ENCODE measurements at regions not wholly inside any gene's neighbourhood (a gene's known extent, or its start where the extent isn't known, plus 50 kb on each side); places are given as distances from the start of the nearest gene placed in this dataset.

GRCh38 chr4:188552741-188553275 lies 413.6 kb downstream of the TRIML1 start:
- no peak for DNase-seq (ENCODE audit: low spot score)

DNA sequence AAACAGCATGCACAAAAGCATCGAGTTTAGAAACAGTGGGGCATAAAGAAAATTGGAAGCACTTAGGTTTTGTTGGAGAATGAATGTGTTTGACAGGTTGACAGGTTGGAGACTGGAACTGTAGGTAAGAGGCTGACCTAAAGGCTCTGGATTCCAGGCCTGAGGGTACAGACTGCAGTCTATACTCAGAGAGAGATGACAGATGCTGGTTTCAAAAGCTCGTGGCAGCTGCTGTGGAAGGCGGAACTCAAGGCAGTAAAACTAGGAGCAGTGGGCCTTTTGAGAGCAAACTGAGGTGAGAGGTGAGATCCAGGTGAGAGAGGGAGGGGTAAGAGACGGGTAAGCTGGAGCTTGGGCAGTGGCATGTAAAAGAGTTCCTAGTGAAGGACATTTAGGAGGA lies 415.2 kb downstream of the TRIML1 start:
- DNase-seq (ENCODE audit: low spot score): no peak

DNA sequence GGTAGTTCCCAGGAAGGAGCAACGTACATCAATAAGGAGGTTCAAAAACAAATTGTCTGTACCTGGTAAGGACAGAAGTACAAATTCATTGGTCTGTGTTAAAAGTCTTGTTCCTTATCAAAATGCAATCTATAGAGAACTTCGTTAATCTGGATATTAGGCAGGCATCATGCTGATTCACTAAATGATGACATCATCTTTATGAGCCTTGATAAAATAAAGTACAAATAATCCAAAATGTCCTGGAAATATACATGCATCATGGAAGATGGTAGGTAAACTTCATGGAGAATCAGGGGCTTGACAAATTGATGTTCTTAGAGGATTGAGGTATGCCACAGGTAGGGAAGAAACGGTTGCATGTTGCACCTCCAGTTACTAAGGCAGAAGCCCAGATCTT lies 433.9 kb downstream of the TRIML1 start:
- no peak for DNase-seq (ENCODE audit: low spot score)

DNA sequence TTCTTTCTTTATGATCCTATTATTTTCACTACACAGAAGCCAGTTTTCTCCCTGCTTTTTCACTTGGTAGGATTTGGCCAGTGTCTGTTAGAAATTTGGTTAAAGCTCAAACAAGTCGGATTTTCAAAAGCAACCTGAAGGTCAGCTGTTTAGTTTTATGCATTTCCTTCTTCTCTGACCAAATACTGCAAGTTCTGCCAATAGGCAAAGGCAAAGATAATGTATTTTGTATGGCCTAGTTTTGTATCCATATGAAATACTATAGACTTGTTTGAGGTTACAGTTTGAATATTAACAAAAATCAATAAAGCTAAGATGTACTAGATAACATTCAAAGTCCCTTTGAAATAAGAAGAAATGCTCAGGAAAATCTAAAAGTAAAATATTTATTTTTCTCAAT lies 439.4 kb downstream of the TRIML1 start:
- DNase-seq (ENCODE audit: low spot score): no peak

- no peak for DNase-seq (ENCODE audit: low spot score)
Observed at GRCh38 chr4:188596021-188596420, 456.8 kb downstream of the TRIML1 start.

DNA sequence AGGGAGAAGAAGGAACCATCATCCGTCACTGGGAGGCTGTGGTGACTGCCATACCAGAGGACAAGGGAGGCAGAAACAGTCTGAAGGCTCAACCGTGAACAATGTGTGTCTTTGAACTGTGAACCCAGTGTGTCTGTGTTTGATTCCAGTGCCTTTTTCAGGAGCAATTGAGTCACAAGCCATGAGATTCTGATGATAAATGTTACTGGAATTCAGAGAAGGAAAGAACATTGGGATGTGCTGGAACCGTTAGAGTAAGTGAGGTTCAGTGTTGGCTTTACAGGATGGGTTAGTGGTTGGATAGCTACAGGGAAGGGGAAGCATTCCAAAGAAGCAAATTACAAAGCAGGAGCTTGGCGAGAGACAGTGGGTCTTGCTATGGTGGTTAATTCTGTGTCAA lies 464.4 kb downstream of the TRIML1 start:
- no peak for DNase-seq (ENCODE audit: low spot score)

- DNase-seq (ENCODE audit: low spot score): no peak
Observed at GRCh38 chr4:188606635-188607034, 467.4 kb downstream of the TRIML1 start.

GRCh38 chr4:188611143-188611542 lies 471.9 kb downstream of the TRIML1 start:
- no peak for DNase-seq (ENCODE audit: low spot score)

DNA sequence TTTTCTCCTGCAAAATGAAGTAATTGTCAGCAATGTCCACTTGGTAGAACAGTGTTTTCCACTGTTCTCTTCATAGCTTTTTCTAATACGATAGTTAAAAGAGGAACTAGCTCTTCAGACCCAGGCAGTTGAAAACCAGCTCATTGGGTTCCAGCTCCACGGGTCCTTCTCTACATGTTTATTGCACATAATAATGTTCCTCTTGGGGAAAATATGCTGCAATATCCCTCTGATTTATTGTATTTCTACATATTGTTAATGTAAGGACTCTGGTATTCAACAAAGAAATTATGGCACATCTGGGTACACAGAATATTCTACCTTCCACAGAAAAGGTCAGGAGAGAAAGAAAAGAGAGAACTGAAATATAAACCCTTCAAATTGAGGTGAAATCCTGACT lies 473.4 kb downstream of the TRIML1 start:
- DNase-seq (ENCODE audit: low spot score): no peak

- no peak for DNase-seq (ENCODE audit: low spot score)
Observed at GRCh38 chr4:188613976-188614375, 474.7 kb downstream of the TRIML1 start.

GRCh38 chr4:188619456-188620149 lies 480.4 kb downstream of the TRIML1 start:
- DNase-seq (ENCODE audit: low spot score): no peak

GRCh38 chr4:188620608-188621007 lies 481.4 kb downstream of the TRIML1 start:
- no peak for DNase-seq (ENCODE audit: low spot score)

DNA sequence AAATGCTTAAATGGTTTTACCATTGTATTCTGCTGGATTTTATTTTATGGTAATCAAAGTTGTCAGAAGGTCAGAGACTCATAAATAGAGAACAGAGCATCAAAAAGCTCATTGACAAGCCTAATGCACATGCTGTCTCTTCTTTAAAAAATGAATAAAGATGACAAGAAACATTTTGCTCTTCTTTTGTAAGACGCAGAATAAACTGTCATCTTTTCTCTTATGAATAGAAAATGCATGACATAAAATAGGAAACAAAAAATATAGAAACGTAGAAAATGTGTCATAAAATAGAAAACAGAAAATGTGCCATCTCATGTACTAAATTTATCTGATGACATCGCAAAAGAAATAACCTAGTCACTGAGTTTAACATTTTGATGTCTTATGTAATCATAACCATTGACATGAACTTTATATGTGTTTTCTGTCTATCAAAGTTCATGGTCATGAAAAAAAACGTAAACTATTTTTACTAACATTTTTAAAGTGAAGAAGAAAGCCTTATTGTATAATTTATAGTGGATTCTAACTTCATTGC lies 484.1 kb downstream of the TRIML1 start:
- no peak for DNase-seq (ENCODE audit: low spot score)

- no peak for DNase-seq (ENCODE audit: low spot score)
Observed at GRCh38 chr4:188624370-188624769, 485.1 kb downstream of the TRIML1 start.

GRCh38 chr4:188627892-188628291 lies 488.7 kb downstream of the TRIML1 start:
- DNase-seq (ENCODE audit: low spot score): no peak

- no peak for DNase-seq (ENCODE audit: low spot score)
Observed at GRCh38 chr4:188639479-188640100, 500.3 kb downstream of the TRIML1 start.

GRCh38 chr4:188647820-188648370 lies 508.7 kb downstream of the TRIML1 start:
- no peak for DNase-seq (ENCODE audit: low spot score)

GRCh38 chr4:188649635-188650034 lies 510.4 kb downstream of the TRIML1 start:
- no peak for DNase-seq (ENCODE audit: low spot score)

DNA sequence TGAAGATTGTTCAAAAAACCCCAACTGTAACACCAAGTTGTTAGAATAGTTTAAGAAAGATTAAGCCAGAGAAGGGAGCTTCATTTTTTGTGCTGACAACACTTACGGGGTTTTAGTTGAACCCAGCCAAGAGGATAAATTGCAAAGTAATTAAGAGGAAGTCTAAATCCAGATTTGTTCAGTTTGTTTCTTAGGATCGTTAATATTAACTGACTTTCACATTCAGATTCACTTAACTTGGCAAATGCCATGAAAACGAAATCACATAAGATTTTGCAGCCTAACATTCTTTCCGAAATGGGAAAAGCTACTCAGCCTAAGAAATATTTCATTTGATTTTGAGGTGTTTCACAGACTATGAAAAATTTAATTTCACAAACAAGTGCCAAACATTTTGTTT lies 511.3 kb downstream of the TRIML1 start:
- DNase-seq (ENCODE audit: low spot score): no peak

GRCh38 chr4:188657365-188657764 lies 518.1 kb downstream of the TRIML1 start:
- DNase-seq (ENCODE audit: low spot score): no peak

DNA sequence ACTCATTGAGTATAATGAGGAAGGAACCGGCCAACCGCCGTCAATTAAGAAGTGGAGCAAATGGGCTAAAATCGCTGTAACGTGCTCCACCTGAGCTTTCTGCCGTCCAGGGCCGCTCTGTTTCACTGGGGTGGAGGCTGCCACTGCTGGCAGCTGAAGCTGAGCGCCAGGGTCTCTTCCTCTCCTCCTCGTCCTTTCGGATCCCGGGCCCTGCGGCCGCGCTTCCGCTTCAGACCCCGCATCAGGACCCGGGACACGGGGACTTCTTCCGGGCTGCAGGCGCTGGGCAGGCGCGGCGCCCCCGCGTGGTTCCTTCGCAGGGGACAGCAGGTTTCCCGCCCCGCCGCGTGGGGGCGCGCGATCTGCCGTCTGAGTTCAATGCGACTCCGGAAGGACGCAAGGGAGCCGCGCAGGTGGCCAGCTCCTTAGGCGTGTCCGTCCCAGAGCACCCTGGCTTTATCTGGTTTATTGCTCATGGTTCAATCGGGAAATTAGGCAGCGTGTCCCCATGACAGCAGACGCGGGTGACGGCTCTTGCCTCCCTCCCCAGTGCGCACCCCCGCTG lies 519.8 kb downstream of the TRIML1 start:
- no peak for DNase-seq (ENCODE audit: low spot score)

DNA sequence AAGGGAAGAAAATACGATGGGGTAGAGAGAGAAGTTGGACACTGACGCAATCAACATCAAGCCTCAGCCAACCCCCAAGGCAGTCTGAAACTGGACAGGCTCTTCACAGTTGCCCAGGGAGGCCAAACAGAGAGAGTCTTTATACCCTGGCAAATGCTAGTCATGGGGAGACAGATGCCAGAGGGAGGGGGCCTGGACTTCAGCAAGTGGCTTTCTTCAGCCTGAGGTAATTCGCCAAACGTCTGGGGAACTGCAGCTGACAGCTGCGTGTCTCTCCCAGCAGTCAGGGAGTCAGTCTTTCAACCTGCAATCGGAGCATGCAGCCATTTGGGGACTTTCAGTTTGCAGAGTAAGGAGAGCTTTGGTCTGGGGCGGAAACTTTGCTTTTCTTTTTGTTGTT lies 521.6 kb downstream of the TRIML1 start:
- DNase-seq (ENCODE audit: low spot score): no peak

GRCh38 chr4:188661502-188661901 lies 522.3 kb downstream of the TRIML1 start:
- no peak for DNase-seq (ENCODE audit: low spot score)
